ENCODE measurements at regions not wholly inside any gene's neighbourhood (a gene's known extent, or its start where the extent isn't known, plus 50 kb on each side); places are given as distances from the start of the nearest gene placed in this dataset.

- TF ChIP-seq, protein P1, sequence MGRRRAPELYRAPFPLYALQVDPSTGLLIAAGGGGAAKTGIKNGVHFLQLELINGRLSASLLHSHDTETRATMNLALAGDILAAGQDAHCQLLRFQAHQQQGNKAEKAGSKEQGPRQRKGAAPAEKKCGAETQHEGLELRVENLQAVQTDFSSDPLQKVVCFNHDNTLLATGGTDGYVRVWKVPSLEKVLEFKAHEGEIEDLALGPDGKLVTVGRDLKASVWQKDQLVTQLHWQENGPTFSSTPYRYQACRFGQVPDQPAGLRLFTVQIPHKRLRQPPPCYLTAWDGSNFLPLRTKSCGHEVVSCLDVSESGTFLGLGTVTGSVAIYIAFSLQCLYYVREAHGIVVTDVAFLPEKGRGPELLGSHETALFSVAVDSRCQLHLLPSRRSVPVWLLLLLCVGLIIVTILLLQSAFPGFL (CRISPR knock-in tag; IDR thresholded peaks at IDR 0.05), result no peak
- TF ChIP-seq POLR2H (tag; IDR thresholded peaks at IDR 0.05; ENCODE audit: low read depth), result no peak
- TF ChIP-seq, protein P2, sequence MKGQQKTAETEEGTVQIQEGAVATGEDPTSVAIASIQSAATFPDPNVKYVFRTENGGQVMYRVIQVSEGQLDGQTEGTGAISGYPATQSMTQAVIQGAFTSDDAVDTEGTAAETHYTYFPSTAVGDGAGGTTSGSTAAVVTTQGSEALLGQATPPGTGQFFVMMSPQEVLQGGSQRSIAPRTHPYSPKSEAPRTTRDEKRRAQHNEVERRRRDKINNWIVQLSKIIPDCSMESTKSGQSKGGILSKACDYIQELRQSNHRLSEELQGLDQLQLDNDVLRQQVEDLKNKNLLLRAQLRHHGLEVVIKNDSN (CRISPR knock-in tag; IDR thresholded peaks at IDR 0.05), result no peak
- TF ChIP-seq ADNP (tag; IDR thresholded peaks at IDR 0.05), result no peak
Observed at GRCh38 chrX:776529-777230, 146.1 kb downstream of the SHOX start (continued).

DNA sequence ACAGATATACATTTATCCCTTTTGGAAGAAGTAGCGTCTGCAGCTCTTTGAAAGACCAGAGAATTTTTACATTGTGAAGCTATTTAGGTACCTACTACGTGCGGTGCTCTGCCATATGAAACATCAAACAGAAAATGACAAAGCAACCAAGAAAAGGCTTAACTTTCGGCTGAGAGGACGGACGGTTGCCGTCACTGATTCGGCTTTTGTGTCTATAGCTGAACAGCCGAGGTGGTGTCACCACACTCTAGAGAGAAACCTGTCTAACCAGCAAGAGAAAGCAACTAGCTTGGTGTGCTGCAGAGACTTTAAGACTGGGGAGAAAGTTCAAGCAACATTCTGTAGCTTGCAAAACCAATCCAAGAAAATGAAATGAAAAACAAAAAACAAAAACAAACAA, 145.5 kb downstream of the SHOX start:
- Histone ChIP-seq H2AFZ (ENCODE audit: low read depth, low read length) (no peak overlapping the region), H3K4me2 (ENCODE audit: insufficient read depth, low read length) (no peak overlapping the region), H3K9me3 (replicated peaks; ENCODE audit: control insufficient read depth, insufficient read depth, low read depth, low read length) (no peaks in the 10 kb centered on the region; the same call in 1 of the 2 replicates), H3K4me1 (replicated peaks in 1 of 2; ENCODE audit: control insufficient read depth in 2 of 2, insufficient read depth in 2 of 2, low read length in 2 of 2) (no peaks in the 10 kb centered on the region), H3K27ac (ENCODE audit: extremely low read depth, low read depth, low read length) (no peak overlapping the region), H3K4me3 (no peak overlapping the region), H3K9me1 (ENCODE audit: control insufficient read depth, insufficient read depth, low read length) (no peaks in the 10 kb centered on the region), H3K79me2 (ENCODE audit: control insufficient read depth, insufficient read depth, low read length) (no peaks in the 10 kb centered on the region), H3K9ac (ENCODE audit: insufficient read depth in 1 of 2, low read depth in 2 of 2, low read length in 2 of 2) (no peak overlapping the region), H3K36me3 (ENCODE audit: control insufficient read depth, insufficient read depth, low read length) (no peaks in the 10 kb centered on the region), H3K27me3 (ENCODE audit: control insufficient read depth in 2 of 2, insufficient read depth in 2 of 2, low read length in 2 of 2) (no peaks in the 10 kb centered on the region), H4K20me1 (replicated peaks; ENCODE audit: control insufficient read depth, insufficient read depth, low read length) (no peaks in the 10 kb centered on the region)
- FAIRE-seq (no peak), DNase-seq (ENCODE audit: extremely low read depth in 1 of 4, low spot score in 3 of 4) (no peak), ATAC-seq (no peak)
- ChIA-PET POLR2A (no interaction called here), CTCF (ENCODE audit: low intra/inter-chr PET ratio) (no interaction called here)
- in situ Hi-C loops (cut with MboI), result no loop called here
- BruUV-seq (replicated peaks), result no TSS peak
- TF ChIP-seq MBD2 (IDR thresholded peaks at IDR 0.05; ENCODE audit: borderline replicate concordance, low read depth) (no peak), ZNF436 (CRISPR knock-in tag; IDR thresholded peaks at IDR 0.05) (no peak), THRB (CRISPR knock-in tag; conservative IDR thresholded peaks at IDR 0.05) (no peak)
- intact Hi-C loops (cut with micrococcal nuclease), result no loop called here
- 0% methylated on average over 4 of the region's 9 CpGs for WGBS (ENCODE audit: insufficient coverage, low coverage, missing lambda C conversion rate)
